PC-3 (cell line): ENCODE measurements at regions not wholly inside any gene's neighbourhood (a gene's known extent, or its start where the extent isn't known, plus 50 kb on each side); places are given as distances from the start of the nearest gene placed in this dataset.

Experiments used
- ATAC-seq: fragments of 200-7000 bp; cut with Tn5 transposase; 2 replicates; pipeline ENCODE4 v1.9.1; 2020; ENCODE audit warnings: mild to moderate bottlenecking, moderate library complexity
- BruUV-seq: library from RNA; stranded (reverse); fragments of 400-500 nt; replicated peaks from 2 replicates; lab custom pipeline; 2021; lab: Mats Ljungman, UMichigan
- CTCF ChIA-PET: fragments of 300-600 bp; sonication (Branson Sonifier 250); formaldehyde crosslinking; loops from one replicate; lab custom pipeline; 2022; ENCODE audit warnings: antibody characterized with exemption; lab: Charles Lee
- POLR2A ChIA-PET: fragments of 300-600 bp; sonication (Branson Sonifier 250); formaldehyde crosslinking; loops from one replicate; lab custom pipeline; 2022; ENCODE audit warnings: antibody characterized with exemption; ENCODE audit not compliant: unreplicated experiment; lab: Charles Lee
- DNase-seq: peaks from one replicate; pipeline ENCODE4 v3.0.0-alpha.2; 2015
- H2AFZ ChIP-seq: fragments of 300-600 bp; sonication (generic); 2 replicates; pipeline ENCODE4 v1.6.0; 2016; ENCODE audit warnings: antibody characterized with exemption, low read length
- H3F3A ChIP-seq: fragments of 300-600 bp; sonication (generic); one replicate; pipeline ENCODE4 v1.6.0; 2017; ENCODE audit warnings: antibody characterized with exemption, low read length, control low read depth, mild to moderate bottlenecking; ENCODE audit not compliant: unreplicated experiment
- H3K27ac ChIP-seq: fragments of 300-600 bp; sonication (generic); 2 replicates; pipeline ENCODE4 v1.5.1; 2016; ENCODE audit warnings: mild to moderate bottlenecking, low read length
- H3K27me3 ChIP-seq: fragments of 300-600 bp; sonication (generic); 2 replicates; pipeline ENCODE4 v1.6.1; 2016; ENCODE audit warnings: low read length, mixed read lengths
- H3K36me3 ChIP-seq: fragments of 300-600 bp; sonication (generic); 2 replicates; pipeline ENCODE4 v1.6.1; 2016; ENCODE audit warnings: low read depth, mixed run types, low read length, mixed read lengths
- H3K4me1 ChIP-seq: fragments of 300-600 bp; sonication (generic); 2 replicates; pipeline ENCODE4 v1.5.1; 2016; ENCODE audit warnings: low read length; ENCODE audit not compliant: insufficient read depth
- H3K4me2 ChIP-seq: fragments of 300-600 bp; sonication (generic); 2 replicates; pipeline ENCODE4 v1.6.0; 2016; ENCODE audit warnings: low read length
- H3K4me3 ChIP-seq: fragments of 300-600 bp; sonication (generic); 2 replicates; pipeline ENCODE4 v1.5.1; 2016; ENCODE audit warnings: mild to moderate bottlenecking, low read length, mixed read lengths
- H3K79me2 ChIP-seq: fragments of 300-600 bp; sonication (generic); 2 replicates; pipeline ENCODE4 v1.6.1; 2017; ENCODE audit warnings: low read length, mixed read lengths
- H3K9ac ChIP-seq: fragments of 300-600 bp; sonication (generic); 2 replicates; pipeline ENCODE4 v1.6.0; 2016; ENCODE audit warnings: mild to moderate bottlenecking, low read length
- H3K9me2 ChIP-seq: fragments of 300-600 bp; sonication (generic); replicated peaks from 2 replicates; pipeline ENCODE4 v1.6.1; 2016; ENCODE audit warnings: mixed run types, low read length, mixed read lengths
- H3K9me3 ChIP-seq: fragments of 300-600 bp; sonication (generic); 2 replicates; pipeline ENCODE4 v1.6.1; 2016; ENCODE audit warnings: low read length, mixed read lengths
- H4K20me1 ChIP-seq: fragments of 300-600 bp; sonication (generic); 2 replicates; pipeline ENCODE4 v1.6.1; 2016; ENCODE audit warnings: low read length, mixed read lengths
- CTCF ChIP-seq: fragments of 300-600 bp; sonication (generic); conservative IDR thresholded peaks from 2 replicates; pipeline ENCODE4 v1.5.1; 2017; ENCODE audit warnings: antibody characterized with exemption, low read depth, mild to moderate bottlenecking, low read length
- EZH2 ChIP-seq: fragments of 300-600 bp; sonication (generic); IDR thresholded peaks from one replicate; pipeline ENCODE4 v1.6.1; 2017; ENCODE audit warnings: antibody characterized with exemption, mild to moderate bottlenecking, low read length; ENCODE audit not compliant: unreplicated experiment
- EZH2phosphoT487 ChIP-seq: fragments of 300-600 bp; sonication (generic); IDR thresholded peaks from 2 replicates; pipeline ENCODE4 v1.6.1; 2018; ENCODE audit warnings: mild to moderate bottlenecking, antibody characterized with exemption, low read length, borderline replicate concordance
- intact Hi-C: fragments of 100-400 bp; cut with micrococcal nuclease; formaldehyde crosslinking; loops from 2 replicates; pipeline ENCODE4 v1.9.0; 2023

- Histone ChIP-seq H3K9ac (no peak overlapping the region), H4K20me1 (no peaks in the 10 kb centered on the region), H3K27ac (no peak overlapping the region), H3K36me3 (no peaks in the 10 kb centered on the region), H2AFZ (no peak overlapping the region), H3K4me3 (no peak overlapping the region), H3K9me2 (no peaks in the 10 kb centered on the region), H3K79me2 (no peaks in the 10 kb centered on the region), H3F3A (no peaks in the 10 kb centered on the region), H3K27me3 (no peaks in the 10 kb centered on the region), H3K4me1 (no peaks in the 10 kb centered on the region), H3K9me3 (no peaks in the 10 kb centered on the region), H3K4me2 (no peak overlapping the region)
- BruUV-seq = no TSS peak
- intact Hi-C loops = no loop called here
- CTCF ChIA-PET = no interaction called here
- POLR2A ChIA-PET = no interaction called here
- TF ChIP-seq EZH2 (no peak), CTCF (no peak), EZH2phosphoT487 (no peak)
- no peak for DNase-seq
- ATAC-seq = no peak
These were observed 620.6 kb upstream of the CDH18 start for GRCh38 chr5:20608567-20608966.

GRCh38 chr5:20605732-20606525 lies 617.9 kb upstream of the CDH18 start:
- no peak overlapping the region for H2AFZ ChIP-seq
- POLR2A ChIA-PET = no interaction called here

More at GRCh38 chr5:20605732-20606525, 617.9 kb upstream of the CDH18 start:
- Histone ChIP-seq H3K9me3 (no peaks in the 10 kb centered on the region), H3K4me3 (no peak overlapping the region), H3K4me1 (peaks cover 5% of the 10 kb centered on the region; the same call in 1 of the 2 replicates), H3F3A (no peaks in the 10 kb centered on the region), H3K36me3 (no peaks in the 10 kb centered on the region), H3K79me2 (no peaks in the 10 kb centered on the region), H3K4me2 (no peak overlapping the region), H3K9ac (no peak overlapping the region), H3K27me3 (no peaks in the 10 kb centered on the region), H3K27ac (no peak overlapping the region), H3K9me2 (no peaks in the 10 kb centered on the region), H4K20me1 (no peaks in the 10 kb centered on the region)
- intact Hi-C loops = no loop called here
- TF ChIP-seq EZH2 = no peak
- TF ChIP-seq EZH2phosphoT487 = no peak
- TF ChIP-seq CTCF = no peak
- CTCF ChIA-PET = no interaction called here
- BruUV-seq = no TSS peak
- ATAC-seq (no peak), DNase-seq (no peak)
